ENCODE measurements at regions not wholly inside any gene's neighbourhood (a gene's known extent, or its start where the extent isn't known, plus 50 kb on each side); places are given as distances from the start of the nearest gene placed in this dataset.

DNA sequence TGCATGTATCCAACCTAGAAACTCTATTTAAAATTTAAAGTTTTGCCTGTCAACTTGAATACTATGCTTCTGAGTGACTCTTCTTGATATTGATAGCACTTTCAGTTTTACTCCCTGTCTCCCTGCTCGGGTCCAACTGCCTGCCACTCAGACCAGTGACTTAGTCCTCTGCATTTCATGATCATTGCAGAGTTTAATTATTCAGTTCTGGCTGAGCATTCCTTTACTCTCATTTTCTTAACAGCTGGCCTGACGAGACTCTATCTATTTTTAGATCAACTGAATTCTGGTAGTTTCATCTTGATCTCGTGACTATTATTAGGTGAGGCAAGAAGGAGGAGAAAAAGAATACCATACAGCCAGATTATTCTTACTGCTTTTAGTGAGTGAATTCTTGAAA lies 617.4 kb downstream of the SI start:
- DNase-seq, result no peak
- Histone ChIP-seq H3K27ac (no peak overlapping the region), H3K27me3 (no peaks in the 10 kb centered on the region), H3K36me3 (no peaks in the 10 kb centered on the region), H3K4me1 (no peaks in the 10 kb centered on the region), H3K9me3 (no peaks in the 10 kb centered on the region), H3K4me3 (no peak overlapping the region)
- TF ChIP-seq POLR2A (IDR thresholded peaks at IDR 0.05) (no peak), CTCF (IDR thresholded peaks at IDR 0.05 in 4 of 5, conservative IDR thresholded peaks at IDR 0.05 in 1 of 5) (no peak)
- intact Hi-C loops (cut with DNase I; ENCODE audit: low total_unique reads), result no loop called here
- in situ Hi-C loops (cut with MboI; ENCODE audit: low sequenced_read_pairs in 4 of 4), result no loop called here
- no peak for ATAC-seq

DNA sequence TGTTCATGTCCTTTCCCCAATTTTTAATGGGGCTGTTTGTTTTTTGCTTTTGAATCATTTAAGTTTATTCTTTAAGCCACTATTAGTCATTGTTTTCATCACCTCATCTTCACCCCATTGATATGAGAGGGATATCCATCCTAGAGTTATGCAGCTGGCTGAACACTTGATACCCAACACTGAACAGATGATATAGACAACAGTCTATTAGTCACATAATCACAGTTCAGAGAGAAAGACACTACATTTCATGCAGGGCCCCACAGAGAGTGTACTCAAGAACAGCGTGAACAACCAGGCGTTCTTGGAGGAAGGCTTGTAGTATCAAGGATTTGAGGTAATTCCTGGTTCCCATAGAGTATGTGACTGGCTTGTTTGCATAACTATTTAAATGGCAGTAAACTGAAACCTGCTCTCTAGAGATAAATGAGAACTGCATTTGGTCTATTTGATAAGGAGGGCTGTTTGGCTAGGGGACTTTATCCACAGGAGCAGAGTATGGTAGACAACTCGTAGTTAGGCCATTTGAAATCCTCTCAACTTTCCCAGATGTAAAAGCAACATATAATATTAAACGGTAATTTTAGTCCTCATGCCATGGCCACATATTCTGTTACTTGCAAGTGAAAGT lies 618.7 kb downstream of the SI start:
- intact Hi-C loops (cut with DNase I; ENCODE audit: low total_unique reads), result no loop called here
- H3K4me1 ChIP-seq, result no peaks in the 10 kb centered on the region
- H3K27ac ChIP-seq, result no peak overlapping the region
- ATAC-seq (no peak), DNase-seq (no peak)
- in situ Hi-C loops (cut with MboI; ENCODE audit: low sequenced_read_pairs in 4 of 4), result no loop called here
- H3K9me3 ChIP-seq, result no peaks in the 10 kb centered on the region
- TF ChIP-seq POLR2A (IDR thresholded peaks at IDR 0.05) (no peak), CTCF (IDR thresholded peaks at IDR 0.05 in 4 of 5, conservative IDR thresholded peaks at IDR 0.05 in 1 of 5) (no peak)
- H3K27me3 ChIP-seq, result no peaks in the 10 kb centered on the region
- H3K4me3 ChIP-seq, result no peak overlapping the region
- H3K36me3 ChIP-seq, result no peaks in the 10 kb centered on the region

- H3K9me3 ChIP-seq, result no peaks in the 10 kb centered on the region
- H3K4me1 ChIP-seq, result no peaks in the 10 kb centered on the region
- intact Hi-C loops (cut with DNase I; ENCODE audit: low total_unique reads), result no loop called here
- DNase-seq, result no peak
- no peaks in the 10 kb centered on the region for H3K36me3 ChIP-seq
- H3K27me3 ChIP-seq, result no peaks in the 10 kb centered on the region
- H3K4me3 ChIP-seq, result no peak overlapping the region
- TF ChIP-seq CTCF (IDR thresholded peaks at IDR 0.05 in 4 of 5, conservative IDR thresholded peaks at IDR 0.05 in 1 of 5) (no peak), POLR2A (IDR thresholded peaks at IDR 0.05) (no peak)
- ATAC-seq, result no peak
- in situ Hi-C loops (cut with MboI; ENCODE audit: low sequenced_read_pairs in 4 of 4), result no loop called here
- no peak overlapping the region for H3K27ac ChIP-seq
These were observed 619.3 kb downstream of the SI start for GRCh38 chr3:164458986-164459385.

- no peaks in the 10 kb centered on the region for H3K36me3 ChIP-seq
- no peak overlapping the region for H3K27ac ChIP-seq
- TF ChIP-seq CTCF (IDR thresholded peaks at IDR 0.05 in 4 of 5, conservative IDR thresholded peaks at IDR 0.05 in 1 of 5) (no peak), POLR2A (IDR thresholded peaks at IDR 0.05) (no peak)
- intact Hi-C loops (cut with DNase I; ENCODE audit: low total_unique reads), result no loop called here
- no peaks in the 10 kb centered on the region for H3K4me1 ChIP-seq
- in situ Hi-C loops (cut with MboI; ENCODE audit: low sequenced_read_pairs in 4 of 4), result no loop called here
- H3K4me3 ChIP-seq, result no peak overlapping the region
- H3K9me3 ChIP-seq, result no peaks in the 10 kb centered on the region
- DNase-seq, result no peak
- H3K27me3 ChIP-seq, result no peaks in the 10 kb centered on the region
- ATAC-seq, result no peak
These were observed 624.6 kb downstream of the SI start for GRCh38 chr3:164453714-164454113.

GRCh38 chr3:164452707-164453106 lies 625.6 kb downstream of the SI start:
- Histone ChIP-seq H3K4me3 (no peak overlapping the region), H3K27ac (peak overlapping the region in 1 of 4 donors; percentile 35)
- DNase-seq, result no peak

More at GRCh38 chr3:164452707-164453106, 625.6 kb downstream of the SI start:
- Histone ChIP-seq H3K4me1 (no peaks in the 10 kb centered on the region), H3K36me3 (no peaks in the 10 kb centered on the region), H3K9me3 (no peaks in the 10 kb centered on the region), H3K27me3 (no peaks in the 10 kb centered on the region)
- ATAC-seq, result peak in 1 of 2 donors; percentile 38
- intact Hi-C loops (cut with DNase I; ENCODE audit: low total_unique reads), result no loop called here
- in situ Hi-C loops (cut with MboI; ENCODE audit: low sequenced_read_pairs in 4 of 4), result no loop called here
- TF ChIP-seq CTCF (IDR thresholded peaks at IDR 0.05 in 4 of 5, conservative IDR thresholded peaks at IDR 0.05 in 1 of 5), result no peak
- TF ChIP-seq POLR2A (IDR thresholded peaks at IDR 0.05), result no peak

Data from gastrocnemius medialis (tissue), 4 donors.